ENCODE measurements at regions not wholly inside any gene's neighbourhood (a gene's known extent, or its start where the extent isn't known, plus 50 kb on each side); places are given as distances from the start of the nearest gene placed in this dataset.

DNA sequence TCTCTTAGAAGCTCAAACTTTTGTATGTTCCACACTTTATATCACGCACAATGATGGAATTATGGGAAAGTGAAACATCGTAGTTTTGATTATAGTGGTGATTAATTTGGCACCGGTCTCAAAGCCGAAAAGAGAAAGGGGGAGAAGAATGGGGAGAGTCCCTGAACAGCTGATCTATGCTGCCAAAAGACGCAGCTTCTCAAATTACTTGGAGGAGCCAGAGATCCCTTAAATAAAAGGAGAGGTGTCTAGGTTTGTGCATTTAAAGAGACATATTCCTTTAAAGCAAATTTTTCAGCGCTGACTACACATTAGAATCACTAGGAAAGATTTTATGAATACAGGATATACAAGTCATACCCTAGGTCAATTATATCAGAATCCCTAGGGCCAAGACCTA is 599.6 kb upstream of the ADAMTS5 start:
- Histone ChIP-seq H3K36me3 (no peaks in the 10 kb centered on the region), H3K9me3 (no peaks in the 10 kb centered on the region), H3K27me3 (no peaks in the 10 kb centered on the region), H3K27ac (no peak overlapping the region), H3K4me3 (no peak overlapping the region), H3K4me1 (peaks cover 0 to 19% of the 10 kb centered on the region in 2 donors)
- intact Hi-C loops (cut with DNase I) = loop anchor here (10.0 kb wide), 1 partner anchor 142 kb away; no protein-coding TSS in a partner anchor
- TF ChIP-seq, protein P1, sequence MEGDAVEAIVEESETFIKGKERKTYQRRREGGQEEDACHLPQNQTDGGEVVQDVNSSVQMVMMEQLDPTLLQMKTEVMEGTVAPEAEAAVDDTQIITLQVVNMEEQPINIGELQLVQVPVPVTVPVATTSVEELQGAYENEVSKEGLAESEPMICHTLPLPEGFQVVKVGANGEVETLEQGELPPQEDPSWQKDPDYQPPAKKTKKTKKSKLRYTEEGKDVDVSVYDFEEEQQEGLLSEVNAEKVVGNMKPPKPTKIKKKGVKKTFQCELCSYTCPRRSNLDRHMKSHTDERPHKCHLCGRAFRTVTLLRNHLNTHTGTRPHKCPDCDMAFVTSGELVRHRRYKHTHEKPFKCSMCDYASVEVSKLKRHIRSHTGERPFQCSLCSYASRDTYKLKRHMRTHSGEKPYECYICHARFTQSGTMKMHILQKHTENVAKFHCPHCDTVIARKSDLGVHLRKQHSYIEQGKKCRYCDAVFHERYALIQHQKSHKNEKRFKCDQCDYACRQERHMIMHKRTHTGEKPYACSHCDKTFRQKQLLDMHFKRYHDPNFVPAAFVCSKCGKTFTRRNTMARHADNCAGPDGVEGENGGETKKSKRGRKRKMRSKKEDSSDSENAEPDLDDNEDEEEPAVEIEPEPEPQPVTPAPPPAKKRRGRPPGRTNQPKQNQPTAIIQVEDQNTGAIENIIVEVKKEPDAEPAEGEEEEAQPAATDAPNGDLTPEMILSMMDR (IDR thresholded peaks at IDR 0.05) = no peak
- no peak for DNase-seq (ENCODE audit: low spot score in 2 of 2)

DNA sequence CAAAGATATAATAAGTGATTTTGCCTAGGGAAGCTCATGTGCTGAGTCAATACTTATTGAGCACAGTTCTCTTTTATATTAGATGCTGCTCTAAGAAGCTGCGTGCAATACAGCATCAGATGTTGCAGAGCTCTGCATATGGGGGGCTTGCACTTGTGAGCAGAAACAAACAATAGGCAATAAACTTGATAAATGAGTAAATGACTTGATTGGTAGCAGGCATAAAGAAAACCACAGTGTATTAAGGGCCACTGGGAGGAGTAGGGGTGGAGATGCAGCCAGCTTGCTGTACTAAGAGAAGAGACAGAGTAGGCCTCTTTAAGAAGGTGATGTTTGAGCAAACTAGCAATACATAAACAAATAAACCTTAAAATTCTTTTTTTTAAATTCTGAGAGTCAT is 598.5 kb upstream of the ADAMTS5 start:
- Histone ChIP-seq H3K27me3 (no peaks in the 10 kb centered on the region), H3K9me3 (no peaks in the 10 kb centered on the region), H3K4me1 (peaks cover 0 to 14% of the 10 kb centered on the region in 2 donors), H3K27ac (no peak overlapping the region), H3K4me3 (no peak overlapping the region), H3K36me3 (no peaks in the 10 kb centered on the region)
- intact Hi-C loops (cut with DNase I) = loop anchor here (2.0 to 10.0 kb wide), 2 partner anchors 141 to 715 kb away; no protein-coding TSS in a partner anchor
- DNase-seq (ENCODE audit: low spot score in 2 of 2) = no peak
- TF ChIP-seq, protein P1 (IDR thresholded peaks at IDR 0.05) = no peak

- TF ChIP-seq, protein P1 (IDR thresholded peaks at IDR 0.05) = peak in 2 of 3 experiments; percentile 50 to 53
Observed at GRCh38 chr21:27564684-27565301, 597.9 kb upstream of the ADAMTS5 start.

GRCh38 chr21:27562303-27562702 is 595.4 kb upstream of the ADAMTS5 start:
- Histone ChIP-seq H3K4me1 (no peaks in the 10 kb centered on the region), H3K27me3 (no peaks in the 10 kb centered on the region), H3K9me3 (no peaks in the 10 kb centered on the region), H3K27ac (no peak overlapping the region), H3K36me3 (no peaks in the 10 kb centered on the region), H3K4me3 (no peak overlapping the region)
- TF ChIP-seq, protein P1 (IDR thresholded peaks at IDR 0.05) = no peak
- no peak for DNase-seq (ENCODE audit: low spot score in 2 of 2)
- intact Hi-C loops (cut with DNase I) = loop anchor here (10.0 kb wide), 1 partner anchor 138 kb away; no protein-coding TSS in a partner anchor

More at GRCh38 chr21:27564684-27565301, 597.9 kb upstream of the ADAMTS5 start:
- H3K27me3 ChIP-seq = no peaks in the 10 kb centered on the region
- H3K36me3 ChIP-seq = no peaks in the 10 kb centered on the region
- no peak overlapping the region for H3K27ac ChIP-seq
- no peaks in the 10 kb centered on the region for H3K9me3 ChIP-seq
- H3K4me3 ChIP-seq = no peak overlapping the region
- peaks cover 0 to 10% of the 10 kb centered on the region in 2 donors for H3K4me1 ChIP-seq
- DNase-seq (ENCODE audit: low spot score in 2 of 2) = no peak
- intact Hi-C loops (cut with DNase I) = loop anchor here (2.0 to 10.0 kb wide), 2 partner anchors 140 to 714 kb away; no protein-coding TSS in a partner anchor

DNA sequence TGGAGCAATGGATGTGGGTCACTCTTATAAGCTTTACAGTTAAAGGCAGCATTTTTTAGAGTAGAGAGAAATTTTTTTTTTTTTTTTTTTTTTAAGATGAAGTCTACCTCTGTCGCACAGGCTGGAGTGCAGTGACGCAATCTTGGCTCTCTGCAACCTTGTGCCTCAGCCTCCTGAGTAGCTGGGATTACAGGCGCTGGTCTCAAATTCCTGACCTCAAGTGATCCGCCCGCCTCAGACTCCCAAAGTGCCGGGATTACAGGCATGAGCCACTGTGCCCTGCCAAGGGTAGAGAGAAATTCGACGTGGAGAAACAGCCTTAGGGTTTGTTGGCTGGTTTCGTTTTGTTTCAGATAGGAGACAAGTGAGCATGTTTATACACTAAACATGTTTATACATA is 594.2 kb upstream of the ADAMTS5 start:
- Histone ChIP-seq H3K27ac (no peak overlapping the region), H3K4me3 (no peak overlapping the region), H3K9me3 (no peaks in the 10 kb centered on the region), H3K27me3 (no peaks in the 10 kb centered on the region), H3K36me3 (no peaks in the 10 kb centered on the region), H3K4me1 (no peaks in the 10 kb centered on the region)
- DNase-seq (ENCODE audit: low spot score in 2 of 2) = no peak
- TF ChIP-seq, protein P1 (IDR thresholded peaks at IDR 0.05) = no peak
- intact Hi-C loops (cut with DNase I) = loop anchor here (10.0 kb wide), 1 partner anchor 136 kb away; no protein-coding TSS in a partner anchor
